ENCODE measurements at regions not wholly inside any gene's neighbourhood (a gene's known extent, or its start where the extent isn't known, plus 50 kb on each side); places are given as distances from the start of the nearest gene placed in this dataset.
"Not testable (repeated sequence)": the region's sequence is repeated elsewhere in the genome, so short reads cannot be mapped to it uniquely, and the experiment has no call there.

DNA sequence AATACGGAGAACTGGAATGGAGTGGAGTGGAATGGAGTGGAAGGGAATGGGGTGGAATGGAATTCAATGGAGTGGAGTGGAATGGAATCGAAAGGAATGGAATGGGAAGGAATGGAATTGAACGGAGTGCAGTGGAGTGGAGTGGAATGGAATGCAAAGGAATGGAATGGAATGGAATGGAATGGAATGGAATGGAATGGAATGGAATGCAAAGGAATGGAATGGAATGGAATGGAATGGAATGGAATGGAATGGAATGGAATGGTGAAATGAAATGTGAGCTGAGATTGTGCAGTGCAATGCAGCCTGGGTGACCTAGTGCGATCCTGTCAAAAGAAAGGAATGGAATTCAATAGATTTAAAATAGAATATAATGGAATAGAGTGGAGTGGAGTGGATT is 357.3 kb upstream of the WSB1 start:
- not testable (repeated sequence) for DNase-seq (ENCODE audit: low read depth)

DNA sequence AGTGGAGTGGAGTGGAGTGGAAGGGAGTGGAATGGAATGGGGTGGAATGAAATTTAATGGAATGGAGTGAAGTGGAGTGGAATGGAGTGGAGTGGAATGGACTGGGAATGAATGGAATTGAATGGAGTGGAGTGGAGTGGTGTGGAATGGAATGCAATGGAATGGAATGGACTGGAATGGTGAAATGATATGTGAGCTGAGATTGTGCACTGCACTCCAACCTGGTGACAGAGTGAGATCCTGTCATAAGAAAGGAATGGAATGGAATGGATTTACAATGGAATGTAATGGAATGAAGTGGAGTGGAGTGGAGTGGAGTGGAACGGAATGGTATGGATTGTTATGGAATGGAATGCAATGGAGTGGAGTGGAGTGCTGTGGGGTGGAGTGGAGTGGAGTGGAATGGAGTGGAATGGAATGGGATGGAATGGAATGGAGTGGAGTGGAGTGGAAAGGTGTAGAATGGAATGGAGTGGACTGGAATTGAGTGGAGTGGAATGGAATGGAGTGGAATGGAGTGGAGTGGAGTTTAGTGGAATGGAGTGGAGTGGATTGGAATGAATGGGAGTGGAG is 356.1 kb upstream of the WSB1 start:
- DNase-seq (ENCODE audit: low read depth) = not testable (repeated sequence)

DNA sequence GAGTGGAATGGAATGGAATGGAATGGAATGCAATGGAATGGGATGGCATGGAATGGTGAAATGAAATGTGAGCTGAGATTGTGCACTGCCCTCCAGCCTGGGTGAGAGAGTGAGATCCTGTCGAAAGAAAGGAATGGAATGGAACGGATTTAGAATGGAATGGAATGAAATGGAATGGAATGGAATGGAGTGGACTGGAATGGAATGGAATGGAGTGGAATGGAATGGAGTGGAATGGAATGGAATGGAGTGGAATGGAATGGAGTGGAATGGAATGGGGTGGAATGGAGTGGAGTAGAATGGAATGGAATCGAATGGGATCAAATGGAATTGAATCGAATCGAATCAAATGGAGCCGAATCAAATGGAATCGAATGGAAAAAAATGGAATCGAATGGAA is 354.2 kb upstream of the WSB1 start:
- DNase-seq (ENCODE audit: low read depth) = not testable (repeated sequence)

DNA sequence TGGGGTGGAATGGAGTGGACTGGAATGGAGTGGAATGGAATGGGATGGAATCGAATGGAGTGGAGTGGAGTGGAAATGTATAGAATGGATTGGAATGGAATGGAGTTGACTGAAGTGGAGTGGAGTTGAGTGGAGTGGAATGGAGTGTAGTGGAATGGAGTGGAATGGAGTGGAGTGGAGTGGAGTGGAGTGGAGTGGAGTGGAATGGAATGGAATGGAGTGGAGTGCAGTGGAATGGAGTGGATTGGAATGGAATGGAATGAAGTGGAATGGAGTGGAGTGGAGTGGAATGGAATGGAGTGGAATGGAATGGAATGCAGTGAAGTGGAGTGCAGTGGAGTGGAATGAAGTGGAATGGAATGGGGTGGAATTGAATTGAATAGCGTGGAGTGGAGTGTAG is 353.3 kb upstream of the WSB1 start:
- DNase-seq (ENCODE audit: low read depth) = not testable (repeated sequence)

DNA sequence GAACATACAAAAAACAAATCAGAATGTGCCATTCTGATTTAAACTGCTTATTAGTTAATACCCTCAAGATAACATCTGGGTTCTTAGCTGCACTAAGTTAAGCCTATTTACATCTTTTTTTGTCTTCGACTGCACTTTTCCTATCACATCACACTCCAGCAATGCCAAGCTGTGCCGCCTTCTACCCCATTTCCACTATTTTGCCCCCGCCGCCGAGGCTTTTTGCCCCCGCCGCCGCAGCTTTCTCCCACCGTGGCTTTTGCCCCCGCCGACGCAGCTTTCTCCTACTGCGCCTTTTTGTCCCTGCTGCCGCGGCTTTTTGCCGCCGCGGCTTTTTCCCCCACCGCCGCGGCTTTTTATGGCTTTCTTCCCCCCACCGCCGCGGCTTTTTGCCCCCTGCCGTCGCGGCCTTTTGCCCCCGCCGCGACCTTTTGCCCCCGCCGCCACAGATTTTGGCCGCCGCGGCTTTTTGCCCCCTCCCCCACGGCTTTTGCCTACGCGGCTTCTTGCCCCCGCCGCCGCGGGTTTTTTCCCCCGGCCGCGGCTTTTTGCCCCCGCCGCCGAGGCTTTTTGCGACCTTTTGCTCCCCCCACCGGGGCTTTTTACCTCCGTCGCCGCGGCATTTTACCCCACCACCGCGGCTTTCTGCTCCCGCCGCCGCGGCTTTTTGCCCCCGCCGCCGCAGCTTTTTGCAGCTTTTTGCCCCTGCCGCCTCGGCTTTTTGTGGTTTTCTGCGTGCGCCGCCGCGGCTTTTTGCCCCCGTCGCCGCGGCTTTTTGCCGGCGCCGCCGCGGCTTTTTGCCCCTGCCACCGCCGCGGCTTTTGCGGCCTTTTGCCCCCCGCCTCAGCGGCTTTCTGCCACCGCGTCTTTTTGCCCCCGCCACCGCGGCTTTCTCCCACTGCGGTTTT is 331.4 kb upstream of the WSB1 start:
- DNase-seq (ENCODE audit: low read depth) = no peak

DNA sequence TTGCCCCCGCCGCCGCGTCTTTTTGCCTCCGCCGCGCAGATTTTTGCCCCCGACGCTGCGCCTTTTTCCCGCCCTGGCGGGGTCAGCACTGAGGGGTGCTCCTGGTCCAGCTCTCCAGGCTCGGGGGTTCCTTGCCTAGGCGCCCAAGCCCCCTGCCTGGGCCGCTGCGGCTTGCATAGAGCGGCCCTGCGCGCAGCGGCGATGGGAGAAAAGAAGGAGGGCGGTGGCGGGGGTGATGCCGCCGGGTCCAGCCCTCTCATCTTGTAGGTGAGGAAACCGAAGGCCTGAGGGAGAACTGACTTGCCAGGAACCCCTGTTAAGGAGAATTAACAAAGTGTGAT is 330.8 kb upstream of the WSB1 start:
- DNase-seq (ENCODE audit: low read depth) = no peak

DNA sequence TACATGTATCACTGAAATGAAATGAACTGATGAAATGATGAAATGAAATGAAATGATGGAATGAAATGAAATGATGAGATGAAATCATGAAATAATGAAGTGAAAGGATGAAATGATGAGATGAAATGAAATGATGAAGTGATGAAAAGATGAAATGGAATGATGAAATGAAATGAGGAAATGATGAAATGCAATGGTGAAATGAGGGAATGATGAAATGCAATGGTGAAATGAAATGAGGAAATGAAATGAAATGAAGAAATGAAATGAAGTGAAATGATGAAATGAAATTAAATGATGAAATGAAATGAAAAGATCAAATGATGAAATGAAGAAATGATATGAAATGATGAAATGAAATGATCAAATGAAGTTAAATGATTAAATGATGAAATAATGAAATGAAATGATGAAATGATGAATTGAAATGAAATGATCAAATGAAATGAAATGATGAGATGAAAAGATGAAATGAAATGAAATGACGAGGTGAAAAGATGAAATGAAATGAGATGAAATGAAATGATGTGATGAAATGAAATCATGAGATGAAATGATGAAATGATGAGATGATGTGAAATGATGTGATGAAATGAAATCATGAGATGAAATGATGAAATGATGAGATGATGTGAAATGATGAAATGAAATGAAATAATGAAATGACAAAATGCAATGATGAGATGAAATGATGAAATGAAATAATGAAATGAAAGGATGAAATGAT is 327.9 kb upstream of the WSB1 start:
- not testable (repeated sequence) for DNase-seq (ENCODE audit: low read depth)

DNA sequence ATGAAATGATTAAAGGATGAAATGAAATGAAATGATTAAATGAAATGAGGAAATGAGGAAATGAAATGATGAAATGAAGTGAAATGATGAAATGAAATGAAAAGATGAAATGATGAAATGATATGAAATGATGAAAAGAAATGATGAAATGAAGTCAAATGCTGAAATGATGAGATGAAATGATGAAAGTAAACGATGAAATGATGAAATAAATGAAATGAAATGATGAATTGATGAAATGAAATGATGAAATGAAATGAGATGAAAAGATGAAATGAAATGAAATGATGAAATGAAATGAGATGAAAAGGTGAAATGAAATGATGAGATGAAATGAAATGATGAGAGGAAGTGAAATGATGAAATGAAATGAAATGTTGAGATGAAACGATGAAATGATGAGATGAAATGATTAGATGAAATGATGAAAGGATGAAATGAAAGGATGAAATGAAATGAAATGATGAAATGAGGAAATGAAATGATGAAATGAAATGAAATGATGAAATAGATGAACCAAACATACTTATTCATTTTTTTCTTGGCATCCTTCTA is 327.2 kb upstream of the WSB1 start:
- not testable (repeated sequence) for DNase-seq (ENCODE audit: low read depth)

DNA sequence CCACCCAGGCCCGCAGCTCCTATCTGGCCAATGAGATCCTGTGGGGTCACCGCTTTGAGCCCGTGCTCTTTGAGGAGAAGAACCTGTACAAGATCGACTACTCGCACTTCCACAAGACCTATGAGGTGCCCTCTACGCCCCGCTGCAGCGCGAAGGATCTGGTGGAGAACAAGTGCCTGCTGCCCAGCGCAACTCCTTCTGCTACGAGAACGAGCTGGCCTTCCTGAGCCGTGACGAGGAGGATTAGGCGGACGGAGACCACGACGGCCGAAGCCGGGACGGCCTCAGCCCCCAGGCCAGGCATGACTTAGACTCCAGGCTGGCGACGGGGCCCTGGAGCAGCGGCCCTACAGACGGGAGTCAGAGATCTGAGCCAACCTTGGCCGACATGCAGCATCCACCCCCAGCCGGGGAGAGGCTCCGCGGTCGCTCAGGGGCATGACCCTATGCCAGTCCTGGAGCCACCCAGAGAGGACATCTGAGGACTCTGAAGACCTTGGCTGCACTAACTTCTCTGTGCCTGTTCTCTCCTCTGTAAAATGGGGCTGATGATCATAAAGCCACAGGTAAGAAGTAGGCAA is 312.0 kb upstream of the WSB1 start:
- DNase-seq (ENCODE audit: low read depth) = not testable (repeated sequence)

DNA sequence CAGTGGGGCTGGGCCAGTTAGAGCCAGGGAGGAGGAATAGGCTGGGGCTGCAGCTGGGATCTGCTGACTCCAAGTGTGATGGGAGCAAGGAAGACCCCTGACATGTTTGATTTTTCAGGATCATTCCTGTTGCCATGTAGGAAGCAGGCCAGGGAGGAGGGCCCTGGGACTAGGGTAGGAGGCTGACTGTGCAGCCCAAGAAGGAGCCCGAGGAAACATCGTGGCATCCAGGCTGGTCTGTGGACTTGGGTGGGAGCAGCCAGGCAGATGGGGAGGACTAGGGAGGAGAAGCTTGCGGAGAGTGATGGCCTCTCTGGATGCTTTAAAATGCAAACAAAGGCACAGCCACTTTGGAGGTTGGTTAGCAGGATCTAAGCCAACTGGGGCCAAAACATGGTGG is 311.4 kb upstream of the WSB1 start:
- DNase-seq (ENCODE audit: low read depth) = not testable (repeated sequence)

DNA sequence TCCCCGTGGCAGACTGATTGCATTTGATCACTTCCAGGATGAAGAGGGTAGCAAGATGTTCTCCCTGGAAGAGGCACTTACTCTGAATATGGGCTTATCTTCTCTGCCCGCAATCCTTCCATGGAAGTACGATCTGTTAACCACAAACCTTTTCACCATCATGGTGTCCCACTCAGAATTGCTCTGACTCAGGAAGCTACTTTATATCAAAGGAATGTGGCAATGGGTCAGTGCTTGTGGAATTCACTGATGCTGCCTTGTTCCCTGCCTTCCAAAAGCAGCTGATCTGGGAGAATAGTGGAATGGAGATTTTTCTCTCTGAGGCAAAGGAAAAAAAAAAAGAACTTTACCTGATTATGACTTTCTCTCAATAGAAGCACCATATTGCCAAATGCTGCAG is 306.1 kb upstream of the WSB1 start:
- DNase-seq (ENCODE audit: low read depth) = not testable (repeated sequence)

DNA sequence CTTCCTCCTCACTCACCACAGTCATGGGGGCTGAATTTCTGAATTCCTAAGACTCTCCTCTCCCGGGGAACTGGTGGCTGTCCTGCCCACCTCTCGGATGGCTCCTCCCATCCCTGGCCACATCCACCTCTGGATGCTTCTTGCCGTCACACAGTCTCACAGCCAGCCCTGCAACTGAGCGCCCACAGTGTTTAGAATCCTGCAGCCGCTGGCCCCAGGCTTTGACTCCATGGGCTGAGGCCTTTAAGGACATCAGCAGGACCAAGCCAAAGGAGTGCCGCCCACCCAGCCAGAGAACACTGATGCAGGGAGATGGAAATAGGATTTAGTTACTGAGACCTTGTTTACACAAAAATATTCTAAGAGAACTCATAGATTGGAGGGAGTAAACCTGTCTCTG is 299.3 kb upstream of the WSB1 start:
- DNase-seq (ENCODE audit: low read depth) = not testable (repeated sequence)

DNA sequence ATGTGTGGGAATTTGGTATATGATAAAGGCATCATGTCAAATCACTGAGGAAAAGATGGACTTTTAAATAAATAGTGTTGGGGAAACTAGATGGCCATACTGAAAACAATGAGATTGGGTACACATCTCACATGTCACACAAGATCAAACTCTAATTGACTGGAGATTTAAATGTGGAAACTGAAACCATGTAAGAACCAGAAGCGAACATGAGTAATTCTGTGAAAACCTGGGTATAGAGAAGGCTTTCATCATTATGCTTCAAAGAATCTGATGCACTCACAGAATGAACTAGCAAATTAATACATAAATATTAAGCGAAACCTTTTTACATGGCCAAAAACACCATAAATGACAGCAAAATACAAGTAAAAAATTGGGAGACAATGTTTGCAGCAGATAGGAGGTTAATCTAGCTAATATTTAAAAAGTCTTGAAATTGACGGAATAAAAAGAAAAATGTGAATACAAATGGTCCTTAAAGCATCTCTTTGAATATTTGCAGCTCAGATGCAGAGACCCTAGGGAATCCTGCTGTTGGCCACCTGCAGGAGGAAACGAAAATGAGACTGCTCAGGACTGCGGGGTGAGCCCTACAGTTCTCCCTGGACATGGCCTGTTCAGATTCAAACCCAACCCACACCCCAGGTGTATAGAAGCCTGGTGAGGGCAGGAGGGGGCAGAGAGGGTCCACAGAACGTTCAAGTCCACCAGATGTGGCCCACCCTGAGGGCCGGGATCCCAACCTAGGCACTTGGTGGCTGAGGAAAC is 297.6 kb upstream of the WSB1 start:
- not testable (repeated sequence) for DNase-seq (ENCODE audit: low read depth)

DNA sequence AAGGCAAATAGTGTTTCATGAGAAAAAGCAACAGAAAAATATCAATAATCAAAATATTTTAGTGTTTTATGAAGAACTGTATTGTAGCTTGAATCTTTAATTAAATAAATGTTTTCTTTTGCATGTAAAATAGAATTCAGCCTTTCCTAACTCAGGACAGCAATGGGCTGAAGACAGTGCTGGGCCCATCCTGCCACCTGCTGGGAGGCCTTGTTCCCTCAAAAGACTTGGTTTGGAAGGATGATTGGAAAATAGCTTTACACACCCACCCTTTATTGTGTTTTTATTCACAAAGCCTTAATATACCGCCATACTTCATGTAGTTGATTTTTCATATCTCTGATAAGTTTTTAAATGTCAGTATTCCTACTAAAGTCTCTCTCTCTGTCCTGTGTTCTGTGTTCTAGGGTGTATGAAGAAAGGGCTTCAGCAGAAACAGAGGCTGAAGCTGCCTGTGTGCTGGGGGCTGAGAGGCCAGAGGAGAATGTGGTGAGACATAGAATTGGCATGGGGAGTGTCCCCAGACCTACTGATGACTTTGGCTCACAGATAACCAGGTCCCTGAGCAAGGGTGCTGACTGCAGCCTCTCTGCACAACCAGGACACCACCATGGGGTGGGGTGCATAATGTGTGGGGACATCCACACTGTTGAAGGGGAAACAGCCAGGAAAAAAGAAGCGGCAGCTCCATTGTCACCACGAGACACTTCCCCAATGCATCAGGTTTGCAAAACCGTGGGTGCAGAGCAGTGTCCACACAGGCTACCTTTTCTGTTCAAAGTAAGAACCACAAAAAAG is 286.0 kb upstream of the WSB1 start:
- not testable (repeated sequence) for DNase-seq (ENCODE audit: low read depth)

DNA sequence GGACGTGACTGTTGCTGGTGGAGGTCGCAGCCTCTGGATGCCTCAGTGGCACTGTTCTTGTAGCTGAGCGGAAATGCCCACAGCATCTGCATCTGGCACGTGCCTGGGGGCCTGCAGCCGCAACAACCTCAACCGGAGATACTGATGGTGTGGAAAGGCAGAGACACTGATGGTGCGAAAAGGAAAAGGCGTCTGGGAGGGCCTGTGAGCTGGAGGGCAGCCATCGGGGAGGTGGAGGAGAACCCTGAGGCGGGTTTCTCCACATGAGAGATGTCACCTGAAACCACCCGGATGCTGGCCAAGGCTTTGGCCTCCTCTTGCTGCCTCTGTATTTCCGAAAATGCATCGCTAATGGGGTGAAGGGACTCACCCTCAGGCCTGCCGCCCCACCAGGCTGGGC is 284.8 kb upstream of the WSB1 start:
- no peak for DNase-seq (ENCODE audit: low read depth)

DNA sequence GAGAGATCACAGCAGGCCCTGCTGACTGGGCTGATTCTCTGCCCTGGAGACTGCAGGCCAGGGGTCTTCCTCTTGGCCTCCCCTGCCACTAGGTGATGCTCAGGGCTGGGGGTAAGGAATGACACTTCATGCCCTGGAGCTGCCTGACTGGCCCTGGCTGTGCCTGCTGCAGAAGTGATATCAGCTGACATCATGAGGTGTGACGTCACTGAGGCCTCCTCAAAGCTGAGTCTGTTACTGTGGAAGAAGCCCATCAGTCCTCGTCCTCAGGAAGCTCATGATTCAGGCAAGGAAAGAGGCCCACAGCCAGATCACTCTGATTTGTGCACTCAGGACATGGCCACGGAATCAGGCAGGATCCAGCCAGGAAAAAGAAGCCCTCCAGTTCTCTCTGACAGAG is 283.8 kb upstream of the WSB1 start:
- DNase-seq (ENCODE audit: low read depth) = not testable (repeated sequence)

DNA sequence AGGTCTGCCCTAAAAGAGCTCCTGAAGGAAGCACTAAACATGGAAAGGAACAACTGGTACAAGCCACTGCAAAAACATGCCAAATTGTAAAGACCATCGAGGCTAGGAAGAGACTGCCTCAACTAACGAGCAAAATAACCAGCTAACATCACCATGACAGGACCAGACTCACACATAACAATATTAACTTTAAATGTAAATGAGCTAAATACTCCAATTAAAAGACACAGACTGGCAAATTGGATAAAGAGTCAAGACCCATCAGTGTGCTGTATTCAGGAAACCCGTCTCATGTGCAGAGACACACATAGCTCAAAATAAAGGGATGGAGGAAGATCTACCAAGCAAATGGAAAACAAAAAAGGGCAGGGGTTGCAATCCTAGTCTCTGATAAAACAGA is 263.4 kb upstream of the WSB1 start:
- not testable (repeated sequence) for DNase-seq (ENCODE audit: low read depth)

DNA sequence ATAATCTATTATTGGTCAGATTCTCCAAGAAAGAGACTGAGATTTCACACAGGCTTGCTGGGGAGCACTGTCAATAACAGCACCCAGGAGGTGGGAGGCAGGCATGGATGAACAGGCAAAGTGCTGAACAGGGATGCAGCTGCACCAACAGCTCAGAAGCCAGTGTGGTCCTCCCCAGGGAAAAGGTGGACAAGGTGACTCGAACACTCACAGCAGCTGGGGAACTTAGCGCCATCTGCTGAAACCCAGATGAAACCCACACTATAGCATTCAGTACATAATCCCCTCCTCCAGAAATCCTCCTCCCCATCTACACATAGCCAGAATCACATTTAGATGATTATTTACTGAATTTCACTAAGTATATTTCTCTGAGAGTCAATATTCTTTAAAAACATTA is 255.2 kb upstream of the WSB1 start:
- no peak for DNase-seq (ENCODE audit: low read depth)

DNA sequence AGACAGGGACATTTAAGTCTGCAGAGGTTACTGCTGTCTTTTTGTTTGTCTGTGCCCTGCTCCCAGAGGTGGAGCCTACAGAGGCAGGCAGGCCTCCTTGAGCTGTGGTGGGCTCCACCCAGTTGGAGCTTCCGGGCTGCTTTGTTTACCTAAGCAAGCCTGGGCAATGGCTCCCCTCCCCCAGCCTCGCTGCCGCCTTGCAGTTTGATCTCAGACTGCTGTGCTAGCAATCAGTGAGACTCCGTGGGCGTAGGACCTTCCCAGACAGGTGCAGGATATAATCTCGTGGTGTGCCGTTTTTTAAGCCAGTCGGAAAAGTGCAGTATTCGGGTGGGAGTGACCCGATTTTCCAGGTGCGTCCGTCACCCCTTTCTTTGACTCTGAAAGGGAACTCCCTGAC is 248.9 kb upstream of the WSB1 start:
- DNase-seq (ENCODE audit: low read depth) = not testable (repeated sequence)

DNA sequence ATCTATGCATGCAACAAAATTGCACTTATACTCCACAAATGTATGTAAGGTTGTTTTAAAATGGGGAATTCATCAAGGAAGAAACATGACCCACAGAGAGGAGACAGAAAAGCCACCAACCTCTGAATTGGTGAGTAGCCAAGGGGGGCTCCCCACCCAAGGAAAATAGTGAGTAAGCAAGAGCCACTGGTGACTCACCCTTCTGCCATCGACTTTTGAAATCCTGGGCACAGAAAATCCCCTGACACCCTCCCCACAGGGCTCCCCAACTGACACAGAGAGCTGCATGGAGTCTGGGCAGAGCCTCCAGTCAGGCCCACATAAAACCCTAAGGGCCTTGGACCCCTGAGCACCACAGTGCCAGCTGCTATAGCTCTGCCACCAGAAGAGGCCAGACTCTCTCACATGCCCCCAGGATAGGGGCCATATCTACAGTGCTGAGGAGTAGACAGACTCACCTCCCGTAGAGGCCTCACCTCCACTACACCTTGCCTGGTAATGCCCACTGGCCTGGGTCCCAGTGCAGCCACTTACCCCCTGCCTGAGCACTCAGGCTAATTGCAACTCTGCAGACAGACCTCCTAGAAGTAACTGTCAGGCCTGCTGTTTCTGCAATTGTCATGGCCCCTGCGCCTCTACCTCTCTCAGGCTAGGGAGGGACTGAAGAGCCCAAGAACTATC is 244.7 kb upstream of the WSB1 start:
- no peak for DNase-seq (ENCODE audit: low read depth)

Measured in HS-27A (cell line).